GM12892 (cell line): ENCODE measurements at regions not wholly inside any gene's neighbourhood (a gene's known extent, or its start where the extent isn't known, plus 50 kb on each side); places are given as distances from the start of the nearest gene placed in this dataset.

Experiments
- DNase-seq: peaks from one replicate; pipeline ENCODE4 v3.0.0; 2011; ENCODE audit not compliant: insufficient read length
- FAIRE-seq: peaks from 2 replicates; lab custom pipeline; 2011; peaks lifted over from hg19 to GRCh38; lab: Jason Lieb, UNC
- POLR2A ChIP-seq: IDR thresholded peaks from 2 replicates; pipeline ENCODE4 v1.6.1; 2011; ENCODE audit warnings: low read depth, low read length, control low read depth
- POLR2AphosphoS5 ChIP-seq: IDR thresholded peaks from 2 replicates; pipeline ENCODE4 v1.6.1; 2011; ENCODE audit warnings: low read depth, low read length, control low read depth
- TAF1 ChIP-seq: IDR thresholded peaks from 2 replicates; pipeline ENCODE4 v1.6.1; 2011; ENCODE audit warnings: low read depth, mild to moderate bottlenecking, control low read depth, low read length, borderline replicate concordance

DNA sequence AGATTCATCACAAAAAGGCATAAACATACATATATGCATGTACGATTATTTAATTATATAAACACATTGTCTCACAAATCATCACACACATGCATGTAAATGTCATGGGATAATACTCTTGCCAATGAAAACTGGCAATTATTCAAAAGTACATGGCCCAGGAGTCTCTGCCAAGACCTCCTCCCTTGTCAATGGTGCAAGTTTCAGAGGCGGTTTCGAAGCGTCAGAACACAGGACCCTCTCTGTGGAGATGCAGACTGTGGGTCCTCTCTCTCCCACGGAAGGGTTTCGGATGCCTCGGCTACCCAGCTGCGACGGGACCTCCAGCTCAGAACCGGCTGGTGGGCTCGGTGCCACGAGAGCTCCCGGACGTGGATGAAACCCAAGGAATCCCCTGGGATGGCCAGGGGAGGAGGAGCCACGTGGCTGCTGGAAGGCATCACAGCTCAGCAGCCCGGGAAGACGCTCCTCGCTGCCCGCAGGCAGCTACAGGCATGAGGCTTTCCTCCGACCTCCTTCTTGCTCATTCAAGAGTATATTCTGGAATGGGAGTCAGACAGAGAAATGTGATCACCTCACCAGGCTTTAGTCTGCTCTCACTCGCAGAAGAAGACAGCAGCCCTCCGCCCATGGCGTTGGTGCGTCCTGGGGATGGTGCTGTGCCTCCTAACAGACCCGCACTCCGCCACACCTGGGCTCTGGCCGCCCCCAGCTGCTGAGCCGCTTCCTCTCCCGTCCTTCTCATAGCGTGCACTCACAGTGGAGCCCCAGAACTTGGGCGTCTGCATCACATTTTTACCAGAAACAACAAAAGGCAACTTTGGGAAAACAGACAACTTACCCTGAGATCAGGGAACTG is 308.8 kb downstream of the IRX2 start:
- no peak for FAIRE-seq
- TF ChIP-seq POLR2AphosphoS5 (no peak), POLR2A (no peak), TAF1 (no peak)

DNA sequence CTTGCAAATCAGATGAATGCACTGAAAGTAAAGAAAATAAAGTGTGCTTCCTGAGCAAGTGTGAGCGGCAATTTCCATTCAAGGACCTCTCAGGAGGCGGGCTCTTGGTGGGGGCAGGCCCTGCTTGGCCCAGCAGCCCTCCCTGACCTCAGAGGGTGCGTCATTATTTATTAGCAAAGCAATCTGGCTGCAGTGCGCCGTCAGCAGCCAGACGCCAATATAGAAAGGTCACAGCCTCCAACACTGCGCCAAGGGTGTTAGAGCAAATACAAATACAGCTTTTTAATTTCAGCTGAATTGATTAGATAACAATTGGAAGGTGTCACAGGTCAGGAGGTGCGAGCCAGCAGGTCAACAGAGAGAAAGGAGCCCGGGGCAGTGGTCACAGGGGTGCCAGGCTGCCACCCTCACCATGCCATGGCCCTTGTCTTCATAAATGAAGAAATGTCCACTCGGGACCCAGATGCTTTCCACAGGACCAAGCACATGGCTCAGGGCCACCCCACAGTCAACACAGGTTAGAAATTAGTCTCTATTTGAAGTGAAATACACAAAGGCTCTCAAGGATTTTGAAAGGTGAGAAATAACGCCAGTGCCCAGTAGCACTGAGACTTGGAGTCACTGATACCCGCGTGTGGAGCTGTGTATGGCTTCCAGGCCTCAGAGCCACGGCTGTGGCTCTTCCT is 309.8 kb downstream of the IRX2 start:
- TF ChIP-seq POLR2AphosphoS5, result no peak
- TF ChIP-seq POLR2A, result no peak
- TF ChIP-seq TAF1, result no peak
- FAIRE-seq (no peak), DNase-seq (no peak)

More for the DNA sequence above, 308.8 kb downstream of the IRX2 start:
- DNase-seq, result no peak

GRCh38 chr5:2439608-2440007 is 311.9 kb downstream of the IRX2 start:
- TF ChIP-seq POLR2AphosphoS5 (no peak), POLR2A (no peak), TAF1 (no peak)
- DNase-seq, result no peak
- no peak for FAIRE-seq

DNA sequence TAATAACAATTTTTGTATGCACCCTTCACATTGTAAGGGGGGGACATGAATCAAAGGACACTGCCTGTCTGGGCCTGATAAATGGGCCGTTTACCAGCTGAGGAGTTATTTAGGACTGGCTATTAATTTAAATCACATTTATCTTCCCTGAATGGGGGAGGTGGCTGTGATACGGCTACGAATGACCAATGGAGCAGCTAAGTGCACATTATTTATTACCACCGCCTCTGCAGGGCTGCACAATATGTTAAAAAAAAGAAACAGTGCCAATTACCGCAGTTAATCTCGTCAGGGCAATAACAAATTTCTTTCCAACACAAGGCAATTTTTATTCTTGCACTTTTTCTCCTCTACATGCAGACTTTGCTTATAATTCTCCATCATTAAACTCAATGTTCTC is 318.4 kb downstream of the IRX2 start:
- FAIRE-seq (no peak), DNase-seq (no peak)
- TF ChIP-seq POLR2A (no peak), POLR2AphosphoS5 (no peak), TAF1 (no peak)

DNA sequence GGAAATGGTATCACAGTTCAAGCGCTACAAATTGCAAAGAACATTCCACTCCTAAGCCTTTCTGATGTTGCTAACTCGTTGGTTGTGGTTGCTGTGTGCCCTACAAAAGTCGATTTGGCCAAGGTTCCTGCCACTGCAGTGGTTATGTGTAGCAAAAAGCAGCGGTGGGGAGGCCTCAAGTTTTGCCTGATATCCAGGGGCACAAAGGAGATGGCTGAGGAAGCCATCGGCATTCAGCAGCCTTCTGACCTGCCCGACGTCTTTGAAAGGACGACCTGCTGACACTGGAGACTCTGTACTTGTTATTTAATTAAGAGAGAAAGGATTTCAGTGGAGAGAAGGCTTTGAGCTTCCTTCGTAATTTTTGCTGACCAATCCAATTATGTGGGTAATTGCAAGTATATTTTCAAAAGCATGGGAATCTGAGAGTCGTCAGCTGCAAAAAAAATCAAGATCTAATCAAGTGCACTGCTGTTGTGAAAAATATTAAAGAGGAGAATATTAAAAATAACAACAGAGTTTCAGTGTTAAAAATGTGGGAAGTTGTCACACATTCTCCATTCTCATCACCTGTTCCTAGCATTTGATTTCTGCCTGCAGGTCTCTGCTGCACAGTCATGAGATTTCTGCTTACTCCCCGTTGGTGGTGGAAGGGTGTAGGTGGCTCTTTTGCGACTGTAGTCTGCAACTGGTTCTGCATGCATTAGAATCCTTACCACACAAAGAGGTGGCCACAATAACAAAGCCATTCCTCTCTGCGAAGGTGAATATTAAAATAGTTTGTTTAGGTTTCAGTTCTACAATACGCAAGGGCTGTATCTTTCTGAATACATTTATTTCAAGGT is 319.2 kb downstream of the IRX2 start:
- DNase-seq, result no peak

DNA sequence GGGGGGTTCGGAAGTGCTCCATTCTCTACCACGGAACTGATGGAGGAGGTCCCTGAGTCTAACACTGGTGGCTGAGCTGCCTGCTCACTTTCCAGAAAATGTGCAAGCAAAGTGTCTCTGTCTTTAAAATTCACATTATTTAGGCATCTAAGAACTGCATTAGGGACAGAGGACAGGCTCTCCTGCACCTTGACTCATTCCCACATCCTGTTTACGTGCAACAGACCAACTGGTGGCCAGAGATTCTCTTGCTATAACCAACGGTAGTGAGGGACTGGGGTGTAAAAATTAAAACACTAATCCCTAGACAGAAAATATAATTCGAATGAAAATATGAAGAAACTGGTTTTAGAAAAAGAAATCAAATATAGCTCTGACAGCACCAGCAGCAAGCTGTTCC is 320.9 kb downstream of the IRX2 start:
- no peak for DNase-seq
- no peak for FAIRE-seq
- no peak for TF ChIP-seq POLR2A
- TF ChIP-seq TAF1, result no peak
- TF ChIP-seq POLR2AphosphoS5, result no peak

More for the DNA sequence above, 319.2 kb downstream of the IRX2 start:
- FAIRE-seq, result no peak
- TF ChIP-seq POLR2AphosphoS5 (no peak), POLR2A (no peak), TAF1 (no peak)

GRCh38 chr5:2427983-2428382 is 323.5 kb downstream of the IRX2 start:
- no peak for FAIRE-seq
- no peak for DNase-seq
- TF ChIP-seq POLR2A (no peak), TAF1 (no peak), POLR2AphosphoS5 (no peak)

DNA sequence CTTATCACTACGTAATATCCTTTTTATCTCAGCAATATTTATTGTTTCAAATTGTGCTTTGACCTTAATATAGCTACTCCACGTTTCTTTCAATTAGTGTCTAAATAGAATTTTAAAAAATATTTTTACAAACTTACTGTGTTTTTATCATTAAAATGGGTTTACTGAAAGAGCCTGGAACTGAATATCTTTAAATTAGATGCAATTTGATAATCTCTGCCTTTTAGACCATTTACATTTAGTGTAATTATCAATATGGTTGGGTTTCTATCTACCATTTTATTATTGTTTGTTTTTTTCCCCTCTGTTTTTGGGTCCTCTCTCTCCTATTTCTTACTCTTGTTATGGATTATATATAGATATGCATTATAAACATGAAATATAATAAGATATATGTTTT is 327.8 kb downstream of the IRX2 start:
- DNase-seq, result no peak

DNA sequence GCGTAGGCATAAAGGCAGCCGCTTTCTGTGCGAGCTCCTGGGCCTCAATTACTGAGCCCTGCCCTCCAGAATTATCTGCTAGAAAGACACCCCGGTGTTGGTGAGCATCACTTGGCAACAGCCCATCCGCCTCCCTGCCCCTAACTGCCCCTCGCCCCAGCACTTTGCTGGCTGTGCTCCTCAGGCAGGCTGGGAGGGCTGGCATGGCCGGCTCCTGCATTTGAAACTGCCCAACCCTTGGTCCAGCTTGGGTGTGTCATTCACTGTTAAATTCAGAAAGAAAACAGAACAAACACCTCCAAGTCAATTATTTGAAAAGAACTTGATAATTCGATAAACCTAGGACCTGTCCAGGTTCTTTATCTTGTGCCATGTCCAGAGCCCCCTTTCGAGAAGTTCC is 334.2 kb downstream of the IRX2 start:
- no peak for DNase-seq
- TF ChIP-seq TAF1 (no peak), POLR2AphosphoS5 (no peak), POLR2A (no peak)
- no peak for FAIRE-seq

More for the DNA sequence above, 327.8 kb downstream of the IRX2 start:
- no peak for FAIRE-seq
- TF ChIP-seq POLR2A (no peak), POLR2AphosphoS5 (no peak), TAF1 (no peak)

- no peak for TF ChIP-seq POLR2AphosphoS5
- no peak for TF ChIP-seq POLR2A
- no peak for TF ChIP-seq TAF1
- FAIRE-seq (no peak), DNase-seq (no peak)
These were observed 335.8 kb downstream of the IRX2 start for GRCh38 chr5:2415678-2416077.

DNA sequence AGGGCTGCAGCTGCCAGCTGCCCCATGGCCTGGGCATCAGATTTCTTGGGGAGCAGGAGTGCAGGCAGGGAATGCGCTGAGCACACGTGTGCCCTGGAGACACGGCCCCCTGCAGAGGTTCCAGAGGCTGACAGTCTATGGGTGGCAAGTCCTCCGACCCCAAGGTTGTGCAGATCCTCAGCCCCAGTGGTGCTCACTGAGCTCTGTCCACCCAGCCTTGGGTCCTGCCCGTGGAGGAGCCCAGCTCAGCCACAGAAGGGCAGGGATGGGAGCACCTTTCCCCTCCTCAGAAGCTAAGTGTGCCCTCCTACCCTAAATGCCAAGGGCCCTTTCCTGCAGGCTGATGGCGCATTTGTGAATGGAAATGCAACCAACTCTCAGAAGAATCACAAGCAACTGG is 341.0 kb downstream of the IRX2 start:
- FAIRE-seq (no peak), DNase-seq (no peak)
- TF ChIP-seq POLR2A (no peak), TAF1 (no peak), POLR2AphosphoS5 (no peak)
